ENCODE measurements at regions not wholly inside any gene's neighbourhood (a gene's known extent, or its start where the extent isn't known, plus 50 kb on each side); places are given as distances from the start of the nearest gene placed in this dataset.

DNA sequence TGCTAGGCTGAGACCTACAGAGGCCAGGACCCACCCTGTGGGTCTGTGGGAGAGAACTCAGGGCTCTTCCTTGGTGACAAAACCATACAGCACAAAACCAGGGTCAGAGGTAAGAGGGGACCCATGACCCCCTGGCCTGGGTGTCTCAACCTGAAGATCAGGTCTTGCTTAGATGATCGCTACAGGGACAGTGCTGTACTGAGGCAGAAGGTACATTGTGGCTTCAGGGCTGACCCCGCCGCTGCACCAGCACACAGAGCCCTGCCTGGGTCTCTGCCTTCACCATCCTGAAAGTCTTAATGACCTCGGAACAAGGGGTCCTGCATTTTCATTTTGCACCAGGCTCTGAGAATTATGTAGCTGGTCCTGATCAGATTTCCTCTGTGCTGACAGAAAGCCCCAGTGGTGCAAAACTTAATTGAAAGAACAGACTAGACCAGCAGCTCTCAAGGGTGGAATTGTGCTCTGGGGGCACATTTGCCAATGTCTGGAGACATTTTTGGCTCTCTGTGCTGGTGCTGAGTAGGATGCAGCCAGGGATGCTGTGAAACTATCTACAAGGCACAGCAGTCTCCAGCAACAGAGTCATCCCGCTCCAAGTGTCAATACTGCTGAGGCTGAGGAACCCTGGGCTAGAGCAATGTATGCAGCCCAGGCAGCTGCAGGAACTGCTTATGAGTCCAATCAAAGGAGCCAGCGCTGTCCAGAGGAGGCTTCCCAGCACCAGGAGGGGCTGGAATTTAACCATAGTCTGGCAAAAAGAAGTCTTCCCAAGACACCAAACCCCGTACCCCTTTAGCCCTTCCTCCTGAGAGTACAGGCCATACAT lies 254.9 kb downstream of the ERMARD start:
- TF ChIP-seq, protein P1, sequence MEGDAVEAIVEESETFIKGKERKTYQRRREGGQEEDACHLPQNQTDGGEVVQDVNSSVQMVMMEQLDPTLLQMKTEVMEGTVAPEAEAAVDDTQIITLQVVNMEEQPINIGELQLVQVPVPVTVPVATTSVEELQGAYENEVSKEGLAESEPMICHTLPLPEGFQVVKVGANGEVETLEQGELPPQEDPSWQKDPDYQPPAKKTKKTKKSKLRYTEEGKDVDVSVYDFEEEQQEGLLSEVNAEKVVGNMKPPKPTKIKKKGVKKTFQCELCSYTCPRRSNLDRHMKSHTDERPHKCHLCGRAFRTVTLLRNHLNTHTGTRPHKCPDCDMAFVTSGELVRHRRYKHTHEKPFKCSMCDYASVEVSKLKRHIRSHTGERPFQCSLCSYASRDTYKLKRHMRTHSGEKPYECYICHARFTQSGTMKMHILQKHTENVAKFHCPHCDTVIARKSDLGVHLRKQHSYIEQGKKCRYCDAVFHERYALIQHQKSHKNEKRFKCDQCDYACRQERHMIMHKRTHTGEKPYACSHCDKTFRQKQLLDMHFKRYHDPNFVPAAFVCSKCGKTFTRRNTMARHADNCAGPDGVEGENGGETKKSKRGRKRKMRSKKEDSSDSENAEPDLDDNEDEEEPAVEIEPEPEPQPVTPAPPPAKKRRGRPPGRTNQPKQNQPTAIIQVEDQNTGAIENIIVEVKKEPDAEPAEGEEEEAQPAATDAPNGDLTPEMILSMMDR (IDR thresholded peaks at IDR 0.05): no peak
- no peak for TF ChIP-seq POLR2A (IDR thresholded peaks at IDR 0.05)
